NCI-H2107 treated with DMSO at 0.1 percent for 48 hours (cell line): ENCODE measurements at regions not wholly inside any gene's neighbourhood (a gene's known extent, or its start where the extent isn't known, plus 50 kb on each side); places are given as distances from the start of the nearest gene placed in this dataset.

Experiments
- DNase-seq: peaks from one replicate; lab custom pipeline; 2025; ENCODE audit not compliant: unreplicated experiment; lab: John Stamatoyannopoulos, UW

DNA sequence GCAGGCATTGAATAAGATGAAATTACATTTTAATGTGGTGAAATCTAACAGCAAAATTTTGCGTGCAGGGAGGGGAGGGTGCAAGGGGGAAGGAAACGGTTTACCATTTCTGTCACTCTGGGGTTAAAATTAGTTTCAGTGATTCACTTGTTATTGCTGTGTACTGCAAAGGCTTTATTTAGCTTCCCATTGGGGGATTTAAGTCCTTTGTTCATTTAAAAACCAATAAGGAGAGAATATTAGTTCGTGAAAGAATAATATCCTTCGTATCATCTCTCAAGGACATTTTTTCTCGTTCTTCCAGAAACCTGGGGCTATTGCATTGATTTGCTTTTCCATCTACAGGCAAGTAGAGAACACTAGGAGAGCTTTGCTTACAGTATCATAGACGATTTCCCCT lies 667.8 kb upstream of the RGMB start:
- DNase-seq: no peak

DNA sequence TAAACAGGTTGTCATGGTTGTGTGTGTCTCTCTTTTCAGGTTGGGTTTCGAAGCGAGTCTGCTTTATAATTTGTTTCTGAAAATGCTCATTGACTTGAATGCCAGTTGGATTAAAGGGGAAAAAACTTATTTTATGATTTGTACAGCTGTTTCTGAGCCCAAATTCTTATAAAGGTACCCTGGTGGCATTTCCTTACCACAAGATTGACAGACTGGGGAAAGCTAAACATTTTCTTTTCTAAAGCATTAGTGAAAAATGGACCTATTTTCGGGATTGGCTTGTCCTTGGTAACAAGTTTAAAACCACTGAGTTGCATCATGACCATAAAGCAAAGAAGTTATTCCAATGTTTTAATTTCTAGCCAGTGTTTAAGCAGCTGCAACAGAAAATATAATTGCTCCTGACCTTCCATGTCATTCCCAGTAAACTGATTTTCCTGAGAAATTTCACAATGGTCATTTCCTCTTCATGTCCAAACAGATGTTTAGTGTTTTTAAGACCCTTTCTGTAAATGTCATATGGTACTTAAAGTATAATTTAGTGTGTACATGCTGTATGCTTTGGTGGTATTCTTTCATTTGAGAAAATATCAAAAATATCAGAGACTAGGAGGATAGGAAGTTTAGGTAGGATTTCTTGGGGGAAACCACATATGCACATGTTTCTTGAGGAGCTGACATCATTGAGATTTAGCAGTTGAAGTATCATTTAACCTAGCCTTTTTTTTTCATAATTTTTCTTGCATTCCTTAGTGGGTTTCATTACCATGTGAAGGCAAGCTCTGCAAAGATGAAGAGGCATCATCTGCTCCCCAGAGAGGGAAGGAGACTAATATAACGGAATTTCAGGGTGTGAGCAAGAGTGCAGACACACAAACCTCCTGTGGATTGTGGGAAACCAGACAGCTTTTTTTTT lies 667.1 kb upstream of the RGMB start:
- DNase-seq: no peak

DNA sequence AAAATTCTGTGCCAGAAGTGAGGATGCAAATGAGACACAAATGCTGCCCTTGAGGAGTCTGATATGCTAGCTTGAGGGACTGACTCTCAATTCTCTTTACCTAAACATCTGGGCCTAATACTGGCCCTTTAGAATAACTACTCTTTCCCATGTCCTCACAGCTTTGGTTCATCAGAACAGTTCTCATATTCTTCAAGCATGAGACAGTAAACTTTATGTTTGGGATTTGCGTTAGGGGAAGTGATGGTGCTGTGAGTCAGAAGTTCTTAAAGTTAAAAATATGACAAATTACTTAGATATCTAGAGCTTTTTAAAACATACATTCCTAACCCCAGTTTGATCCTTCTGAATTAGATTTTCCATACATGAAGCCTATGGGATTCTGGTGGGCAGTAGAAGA lies 665.0 kb upstream of the RGMB start:
- no peak for DNase-seq

DNA sequence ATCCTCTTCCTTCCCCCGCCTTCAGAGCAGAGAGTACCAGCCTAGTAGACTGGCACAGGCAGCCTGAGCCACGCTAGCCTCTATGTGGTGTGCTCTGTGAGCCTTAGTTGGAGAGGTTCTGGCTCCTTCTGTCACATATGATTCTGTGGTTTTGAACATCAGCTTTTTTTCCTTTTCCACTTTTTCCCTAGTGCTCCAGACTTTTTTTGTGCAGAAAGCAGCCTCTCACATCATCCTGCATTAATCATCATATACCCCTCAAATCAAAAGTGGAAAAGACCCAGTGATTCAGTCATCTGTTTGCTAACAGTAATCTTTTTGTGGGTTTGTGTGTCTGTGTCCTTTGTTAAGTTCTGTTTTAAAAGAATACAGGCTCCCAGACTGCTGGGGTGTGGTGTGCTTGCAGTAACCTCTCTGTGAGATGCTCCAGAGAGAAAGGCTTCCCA lies 663.9 kb upstream of the RGMB start:
- no peak for DNase-seq

DNA sequence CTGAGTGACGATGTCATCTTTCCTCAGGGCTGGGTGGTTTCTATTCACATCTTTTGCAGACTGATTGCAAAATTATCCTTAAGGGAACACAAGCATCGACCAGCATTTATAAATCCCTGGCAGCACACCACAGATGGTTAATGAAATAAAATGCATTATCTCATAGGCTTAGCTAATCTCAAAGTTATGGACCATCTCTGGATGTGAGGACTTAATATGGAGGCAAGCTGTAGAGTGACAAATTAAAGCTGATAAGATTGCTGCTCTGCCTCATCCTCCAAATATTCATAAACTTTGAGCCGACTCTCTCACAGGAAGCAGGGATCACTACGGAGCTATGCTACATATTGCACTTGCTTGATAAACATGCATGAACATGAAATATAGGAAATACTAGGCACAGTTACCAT lies 663.2 kb upstream of the RGMB start:
- DNase-seq: no peak

DNA sequence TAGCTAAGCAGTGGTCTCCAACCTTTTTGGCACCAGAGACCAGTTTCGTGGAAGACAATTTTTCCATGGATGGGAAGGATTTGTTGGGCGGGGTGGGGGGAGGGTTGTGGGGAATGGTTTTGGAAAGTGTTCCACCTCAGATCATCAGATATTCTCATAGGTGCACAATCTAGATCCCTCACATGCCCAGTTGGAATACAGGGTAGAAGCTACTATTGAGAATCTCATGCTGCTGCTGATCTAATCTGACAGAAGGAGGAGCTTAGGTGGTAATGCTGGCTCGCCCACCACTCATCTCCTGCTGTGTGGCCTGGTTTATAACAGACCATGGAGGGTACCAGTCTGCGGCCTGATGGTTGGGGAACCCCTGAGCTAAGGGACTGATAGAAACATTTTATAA lies 662.7 kb upstream of the RGMB start:
- DNase-seq: no peak

DNA sequence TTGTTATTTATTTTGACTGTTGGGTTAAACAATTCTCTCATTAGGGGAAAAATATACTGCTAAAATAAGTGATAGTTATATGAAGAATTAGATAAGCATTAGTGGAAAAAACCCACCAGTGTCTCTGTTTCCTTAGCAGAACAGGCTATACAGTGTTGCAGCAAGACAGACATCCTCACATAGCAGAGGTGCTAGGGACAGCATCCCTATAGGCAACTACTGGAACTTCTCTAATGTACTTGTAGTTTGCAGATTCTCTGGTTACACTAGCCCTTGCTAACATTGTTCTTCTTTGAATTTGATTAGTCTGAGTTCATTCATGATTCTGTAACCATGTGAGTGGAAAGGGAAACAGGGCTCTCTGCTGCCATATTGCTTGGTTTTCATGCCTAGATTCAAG lies 661.8 kb upstream of the RGMB start:
- no peak for DNase-seq

DNA sequence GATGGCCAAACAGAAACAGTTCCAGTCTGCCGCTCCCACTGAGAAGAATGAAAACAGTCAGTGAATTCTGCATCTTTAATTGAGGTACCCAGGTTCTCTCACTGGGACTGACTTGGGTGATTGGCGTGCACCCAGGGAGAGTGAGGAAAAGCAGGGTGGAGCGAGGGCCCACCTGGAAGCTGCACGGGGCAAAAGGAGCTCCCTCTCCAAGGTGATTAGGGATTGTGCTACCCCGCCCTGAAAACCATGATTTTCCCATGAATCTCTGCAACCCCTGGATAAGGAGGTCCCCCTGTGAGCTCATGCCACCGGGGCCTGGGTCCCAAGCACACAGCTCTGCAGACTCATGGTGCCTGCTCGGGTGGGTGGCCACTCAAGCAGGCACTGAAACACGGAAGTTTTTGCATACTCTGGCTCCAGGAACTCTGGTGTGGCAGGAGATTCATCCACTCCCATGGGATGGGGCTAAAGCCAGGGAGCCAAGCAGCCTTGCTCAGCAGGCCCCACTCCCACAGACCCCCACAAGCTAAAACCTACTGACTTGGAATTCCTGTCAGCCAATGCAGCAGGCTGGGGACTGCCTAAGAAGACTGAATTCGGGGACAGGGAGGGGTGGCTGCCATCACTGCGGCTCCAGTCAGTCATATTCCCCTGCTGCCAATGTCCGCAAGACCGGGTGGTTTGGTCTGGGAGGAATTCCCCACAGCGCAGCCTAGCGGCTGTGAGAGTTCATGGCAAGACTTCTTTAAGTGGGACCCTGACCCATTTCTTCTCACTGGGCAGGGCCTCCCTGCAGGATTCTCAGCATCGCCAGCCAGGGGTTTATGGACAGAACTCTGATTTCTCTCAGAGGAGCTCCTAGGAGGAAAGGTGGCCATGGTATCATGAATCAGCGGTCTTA lies 652.2 kb upstream of the RGMB start:
- DNase-seq: no peak

DNA sequence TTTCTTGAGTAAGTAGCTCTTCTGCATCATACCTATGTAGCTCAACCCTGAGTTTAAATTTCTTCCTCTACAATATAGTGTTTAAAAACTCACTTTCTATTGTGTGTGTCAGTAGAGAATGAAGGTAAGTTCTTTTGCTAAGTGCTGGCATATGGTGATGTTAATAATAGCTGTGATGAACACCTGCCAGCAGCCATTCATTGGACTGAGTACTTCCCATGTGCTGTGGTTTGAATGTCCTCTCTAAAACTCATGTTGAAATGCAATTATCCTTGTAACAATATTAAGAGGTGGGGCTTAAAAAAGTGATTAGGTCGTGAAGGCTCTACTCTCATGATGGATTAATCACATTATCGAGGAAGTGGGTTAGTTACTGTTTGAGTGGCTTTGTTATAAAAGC lies 645.2 kb upstream of the RGMB start:
- DNase-seq: no peak

DNA sequence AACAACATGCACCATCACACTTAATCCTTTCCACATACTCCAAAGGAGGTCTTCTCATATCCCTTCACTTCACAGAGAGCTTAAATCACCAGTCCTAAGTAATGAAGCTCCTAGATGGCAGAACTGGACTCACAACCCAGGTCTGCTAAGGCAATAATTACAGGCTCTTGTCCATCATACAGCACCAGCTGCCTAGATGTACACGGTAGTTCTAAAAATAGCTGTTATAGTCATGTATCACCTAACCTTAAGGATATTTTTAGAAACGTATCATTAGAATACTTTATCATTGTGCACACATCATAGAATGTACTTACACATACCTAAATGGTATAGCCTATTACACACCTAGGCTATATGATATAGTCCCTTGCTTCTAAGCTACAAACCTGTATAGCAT lies 644.6 kb upstream of the RGMB start:
- DNase-seq: no peak

DNA sequence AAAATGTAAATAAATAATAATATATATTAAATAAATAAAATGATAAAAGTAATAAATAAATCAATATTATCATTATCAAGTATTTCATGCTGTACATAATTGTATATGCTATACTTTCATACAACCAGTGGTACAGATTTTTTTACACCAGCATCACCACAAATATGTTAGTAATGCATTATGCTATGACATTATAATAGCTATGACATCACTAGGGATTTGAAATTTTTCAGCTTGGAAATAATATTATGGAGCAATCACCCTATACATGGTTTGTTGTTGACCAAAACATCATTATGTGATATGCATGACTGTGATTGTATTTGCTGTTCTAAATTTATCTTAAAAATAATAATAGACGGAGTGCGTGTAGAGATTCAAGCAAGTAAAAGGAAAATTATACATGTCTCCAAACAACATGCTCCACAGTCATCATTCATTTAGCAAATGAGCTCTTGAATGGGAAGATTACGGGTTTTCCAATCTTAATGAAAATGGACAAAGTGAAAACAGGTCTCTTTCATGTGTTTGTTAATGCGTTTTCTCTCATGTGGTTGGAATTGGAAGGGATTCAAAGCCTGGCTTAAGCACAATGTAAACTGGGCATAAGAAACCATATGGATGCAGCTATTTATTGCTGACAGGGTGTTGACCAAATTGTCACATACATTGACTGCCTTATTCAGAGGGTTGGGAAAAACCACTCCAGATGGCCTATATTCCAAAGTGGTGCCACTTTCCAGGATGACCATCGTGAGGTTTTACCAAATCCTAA lies 643.0 kb upstream of the RGMB start:
- DNase-seq: no peak

DNA sequence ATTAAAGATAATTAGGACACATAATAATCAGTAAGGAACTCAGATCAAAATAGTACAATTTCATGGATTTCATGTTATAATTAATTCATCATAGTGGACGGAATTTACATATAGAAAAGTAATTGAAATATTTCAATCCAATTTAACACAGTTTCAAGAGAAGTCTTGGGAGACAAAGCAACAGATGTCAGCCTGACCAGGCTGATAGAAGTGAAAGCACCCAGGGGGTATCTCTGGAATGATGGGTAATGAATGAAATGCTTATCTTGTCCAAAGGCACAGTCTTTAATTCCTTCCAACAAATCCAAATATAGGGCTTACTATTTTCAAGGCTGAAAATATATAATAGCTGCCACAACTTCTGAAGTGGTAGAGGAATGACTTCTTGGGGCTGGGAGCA lies 629.3 kb upstream of the RGMB start:
- DNase-seq: no peak

DNA sequence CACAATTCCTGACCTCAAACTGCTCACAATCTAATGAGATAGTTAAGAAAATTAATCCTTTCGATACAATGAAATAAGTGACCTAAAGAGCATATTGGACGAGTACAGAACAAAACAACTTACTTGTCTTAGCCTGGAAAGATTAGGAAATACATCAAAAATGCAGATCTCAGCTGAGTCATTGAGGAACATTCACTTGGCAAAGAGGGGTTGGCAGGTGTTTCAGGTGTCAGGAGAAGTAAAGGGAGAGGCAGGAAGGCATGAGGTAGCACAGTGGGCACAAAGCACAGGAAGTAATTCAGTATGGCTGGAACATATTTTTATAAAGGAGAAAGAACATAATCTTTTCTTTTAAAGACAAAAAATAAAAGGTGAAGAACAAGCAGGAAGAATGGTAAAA lies 628.8 kb upstream of the RGMB start:
- no peak for DNase-seq

DNA sequence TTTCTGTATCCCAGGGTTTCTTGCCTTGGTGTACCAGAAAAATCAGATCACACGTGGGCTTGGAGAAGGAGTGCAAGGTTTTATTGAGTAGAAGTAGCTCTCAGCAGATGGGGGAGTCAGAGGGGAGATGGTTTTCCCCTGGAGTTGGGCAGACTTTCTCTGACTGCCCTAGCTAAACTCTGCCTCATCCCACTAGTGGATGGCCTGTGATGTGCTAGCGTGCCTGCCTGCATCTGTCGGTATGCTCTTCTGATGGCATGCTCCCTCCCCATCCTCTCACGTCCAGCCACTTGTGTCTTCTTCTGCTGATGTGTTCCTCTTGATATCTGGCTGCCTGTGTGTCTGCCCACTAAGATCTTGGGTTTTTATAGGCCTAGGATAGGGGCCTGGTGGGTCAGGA lies 616.1 kb upstream of the RGMB start:
- DNase-seq: no peak

DNA sequence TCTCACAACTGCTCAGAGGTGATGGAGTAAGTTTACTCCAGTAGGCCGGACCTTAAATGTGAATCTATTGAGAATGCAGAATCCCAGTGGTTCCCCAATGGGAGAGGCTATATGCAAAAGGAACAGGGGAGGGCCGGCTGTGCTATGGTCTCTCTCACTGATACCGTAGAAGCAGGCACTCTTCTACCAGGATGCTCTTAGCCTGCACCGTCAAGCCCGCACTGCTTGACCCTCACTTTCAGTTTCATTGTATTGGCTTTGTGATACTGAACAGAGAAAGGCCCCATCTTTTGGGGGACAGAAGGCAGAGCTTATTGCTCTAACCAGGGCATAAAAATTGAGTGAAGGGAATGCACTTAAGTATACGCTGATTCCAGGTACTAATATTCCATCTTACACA lies 615.0 kb upstream of the RGMB start:
- no peak for DNase-seq

DNA sequence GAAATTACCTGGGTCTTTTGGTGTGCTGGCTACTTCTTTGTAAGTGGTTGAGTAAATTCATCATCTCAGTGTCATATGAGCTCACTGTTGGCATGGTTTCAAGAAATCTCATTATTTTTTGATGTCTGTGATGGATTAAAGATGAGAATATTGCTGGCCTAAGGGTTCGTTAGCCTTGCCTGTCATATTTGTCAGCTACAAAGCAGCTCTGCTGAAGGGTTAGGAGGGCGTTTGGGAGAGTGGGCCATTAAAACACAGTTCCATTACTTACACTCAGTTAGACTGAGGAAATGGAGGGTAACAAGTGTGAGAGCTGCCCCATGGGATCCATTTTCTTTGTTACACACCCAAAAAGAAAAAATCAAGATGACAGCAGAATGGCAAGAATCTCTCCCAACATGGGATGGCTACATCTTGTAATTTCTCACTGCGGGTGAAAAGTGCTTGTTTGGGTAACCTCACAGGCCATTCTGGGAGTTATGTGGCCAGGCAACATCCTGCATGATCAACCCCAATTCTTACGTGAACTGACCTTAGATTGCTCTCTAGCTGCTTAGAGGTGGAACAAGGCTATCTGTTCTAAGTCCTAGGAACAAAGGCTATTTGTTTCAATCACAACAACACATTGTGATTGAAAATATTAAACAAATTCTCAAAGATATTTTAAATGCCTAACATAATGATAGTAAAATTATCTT lies 609.5 kb upstream of the RGMB start:
- DNase-seq: no peak

DNA sequence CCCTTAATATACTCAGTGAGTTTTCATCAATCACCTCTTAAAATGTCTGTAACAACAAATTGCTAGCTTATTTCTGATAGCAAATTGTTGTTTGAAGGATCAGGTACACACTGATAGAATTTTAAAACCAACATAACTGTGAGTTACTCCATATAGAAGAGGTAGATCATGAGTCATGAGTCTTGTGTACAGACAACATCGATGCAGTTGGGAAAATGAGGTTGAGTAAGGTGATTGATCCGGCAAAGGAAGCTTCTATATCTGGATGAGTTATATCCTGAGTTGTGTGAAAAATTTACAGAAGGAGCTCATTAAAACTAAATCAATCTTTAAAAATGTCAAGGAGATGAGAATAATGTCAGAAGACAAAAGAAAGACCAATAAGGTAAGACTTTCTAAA lies 604.6 kb upstream of the RGMB start:
- no peak for DNase-seq

DNA sequence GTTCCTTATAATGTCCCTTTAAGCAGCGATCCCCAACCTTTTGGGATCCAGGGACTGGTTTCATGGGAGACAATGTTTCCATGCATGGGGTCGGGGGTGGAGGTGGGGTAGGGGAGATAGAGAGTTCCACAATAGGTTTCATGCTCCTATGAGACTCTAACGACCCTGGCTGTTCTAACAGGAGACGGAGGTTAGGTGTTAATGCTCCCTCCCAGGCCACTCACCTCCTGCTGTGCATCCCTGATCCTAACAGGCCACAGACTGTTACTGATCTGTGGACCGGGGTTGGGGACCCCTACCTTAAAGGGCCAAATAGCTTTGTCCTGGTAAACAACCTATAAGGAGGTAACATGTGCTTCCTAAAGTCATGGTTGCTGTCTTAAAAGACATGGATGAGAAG lies 602.5 kb upstream of the RGMB start:
- no peak for DNase-seq

DNA sequence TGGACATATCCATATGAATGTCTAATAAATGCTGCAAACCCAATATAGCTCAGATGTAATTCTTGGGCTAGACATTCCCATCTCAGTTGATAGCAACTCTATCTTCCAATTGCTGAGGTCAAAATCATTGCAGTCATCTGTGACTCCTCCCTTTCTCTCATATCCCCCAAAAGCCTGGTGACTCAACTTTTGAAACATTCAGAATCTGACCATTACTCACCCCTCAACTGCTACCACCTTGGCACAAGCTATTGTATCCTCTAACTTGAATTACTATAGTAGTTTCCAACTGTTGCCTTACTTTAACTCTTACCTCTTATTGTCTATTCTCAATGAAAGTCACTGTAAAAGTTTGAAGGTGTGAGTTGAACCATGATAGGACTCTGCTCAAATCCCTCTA lies 600.1 kb upstream of the RGMB start:
- DNase-seq: no peak

DNA sequence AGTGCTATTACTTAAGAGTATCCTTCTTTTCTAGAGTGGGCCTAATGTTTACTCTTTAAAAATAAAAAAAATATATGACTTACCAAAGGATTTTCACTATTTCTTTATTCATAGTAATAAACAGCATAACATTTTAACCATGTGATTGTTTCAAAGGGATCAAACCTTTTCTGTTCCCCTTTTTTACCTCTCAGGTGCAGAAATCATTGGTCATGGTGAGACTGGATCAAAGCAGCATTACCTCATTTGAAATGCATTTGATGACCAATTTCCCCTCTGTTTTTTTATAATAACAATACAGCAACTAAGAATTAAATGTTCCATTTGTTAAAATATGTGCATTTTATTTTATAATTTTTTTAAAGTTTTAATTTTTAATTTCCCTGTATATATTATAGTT lies 598.0 kb upstream of the RGMB start:
- no peak for DNase-seq
